NCI-H69 (cell line): ENCODE measurements at regions not wholly inside any gene's neighbourhood (a gene's known extent, or its start where the extent isn't known, plus 50 kb on each side); places are given as distances from the start of the nearest gene placed in this dataset.
A peak's percentile ranks its signal among the peaks of the same experiment; 100 is the strongest.
"Not testable (repeated sequence)": the region's sequence is repeated elsewhere in the genome, so short reads cannot be mapped to it uniquely, and the experiment has no call there.

Source experiments
- DNase-seq: peaks from one replicate; lab custom pipeline; 2025; lab: John Stamatoyannopoulos, UW

GRCh38 chr22:19599626-19600243 is 75.5 kb upstream of the CLDN5 start:
- DNase-seq: peak; percentile 79

- DNase-seq: not testable (repeated sequence)
These were observed 79.1 kb upstream of the CLDN5 start for GRCh38 chr22:19603346-19603745.

- no peak for DNase-seq
These were observed 79.6 kb upstream of the CLDN5 start for GRCh38 chr22:19603767-19604166.

GRCh38 chr22:19604711-19605268 is 80.6 kb upstream of the CLDN5 start:
- DNase-seq: no peak

- DNase-seq: no peak
These were observed 81.5 kb upstream of the CLDN5 start for GRCh38 chr22:19605508-19606331.

- DNase-seq: no peak
These were observed 82.4 kb upstream of the CLDN5 start for GRCh38 chr22:19606332-19607191.

GRCh38 chr22:19607192-19608002 is 83.2 kb upstream of the CLDN5 start:
- peak; percentile 94 for DNase-seq

- no peak for DNase-seq
These were observed 83.9 kb upstream of the CLDN5 start for GRCh38 chr22:19608003-19608690.

GRCh38 chr22:19609753-19610152 is 85.5 kb upstream of the CLDN5 start:
- DNase-seq: not testable (repeated sequence)

GRCh38 chr22:19610518-19611253 is 86.5 kb upstream of the CLDN5 start:
- DNase-seq: no peak

GRCh38 chr22:19611590-19611989 is 87.4 kb upstream of the CLDN5 start:
- no peak for DNase-seq

GRCh38 chr22:19612866-19613572 is 88.8 kb upstream of the CLDN5 start:
- no peak for DNase-seq

GRCh38 chr22:19614536-19614863 is 90.3 kb upstream of the CLDN5 start:
- DNase-seq: no peak

- DNase-seq: peak; percentile 24
These were observed 90.8 kb upstream of the CLDN5 start for GRCh38 chr22:19615001-19615461.

- no peak for DNase-seq
These were observed 91.8 kb upstream of the CLDN5 start for GRCh38 chr22:19615867-19616581.

GRCh38 chr22:19619144-19620009 is 94.9 kb upstream of the SEPTIN5 start:
- DNase-seq: no peak

GRCh38 chr22:19620742-19621371 is 93.4 kb upstream of the SEPTIN5 start:
- DNase-seq: peak; percentile 74
